ENCODE measurements at regions not wholly inside any gene's neighbourhood (a gene's known extent, or its start where the extent isn't known, plus 50 kb on each side); places are given as distances from the start of the nearest gene placed in this dataset.
A peak's percentile ranks its signal among the peaks of the same experiment; 100 is the strongest.

DNA sequence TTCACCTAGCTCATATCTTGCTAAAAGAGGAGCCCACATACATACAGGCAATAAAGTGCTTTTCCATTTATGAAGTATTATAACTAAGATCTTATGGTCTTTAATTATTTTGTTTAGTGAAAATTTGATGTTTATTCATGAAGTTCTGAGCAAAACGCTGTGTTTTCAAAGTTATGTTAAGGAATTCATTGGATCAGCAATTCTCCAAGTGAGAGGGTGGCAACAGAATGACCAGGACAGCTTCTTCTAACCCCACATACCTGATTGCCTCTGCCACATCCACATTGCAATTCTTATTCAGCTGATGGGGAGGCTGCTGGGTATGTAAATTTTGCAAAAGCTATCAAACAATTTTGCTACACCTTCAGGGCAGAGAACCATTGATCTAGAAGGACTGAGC is 116.8 kb downstream of the OGFRL1 start:
- Histone ChIP-seq H3K79me1 (ENCODE audit: low read depth, low read length) (no peaks in the 10 kb centered on the region), H3K4ac (ENCODE audit: low read length) (no peak overlapping the region), H3K4me3 (ENCODE audit: low read length in 2 of 2) (no peak overlapping the region), H2BK12ac (ENCODE audit: low read length) (no peak overlapping the region), H2AK5ac (ENCODE audit: low read depth, low read length) (no peak overlapping the region), H4K91ac (ENCODE audit: low read depth, low read length, poor library complexity) (no peak overlapping the region), H3K36me3 (replicated peaks in 1 of 2; ENCODE audit: control insufficient read depth in 2 of 2, insufficient read depth in 2 of 2, low read length in 2 of 2) (peaks cover 0 to 97% of the 10 kb centered on the region in 2 donors), H4K8ac (ENCODE audit: low read depth, low read length) (no peak overlapping the region), H2BK5ac (ENCODE audit: low read length) (no peak overlapping the region), H3K27me3 (ENCODE audit: control insufficient read depth in 3 of 3, insufficient read depth in 3 of 3, low read depth in 1 of 3, low read length in 3 of 3) (no peaks in the 10 kb centered on the region), H3K14ac (ENCODE audit: low read length) (no peak overlapping the region), H2BK120ac (ENCODE audit: low read depth, low read length) (no peak overlapping the region), H3K4me2 (ENCODE audit: insufficient read depth, low read length, poor library complexity, severe bottlenecking) (no peak overlapping the region), H2BK15ac (ENCODE audit: low read length) (no peak overlapping the region), H3K4me1 (ENCODE audit: control insufficient read depth in 2 of 2, insufficient read depth in 1 of 2, low read depth in 1 of 2, low read length in 2 of 2) (peaks cover 6 to 15% of the 10 kb centered on the region in 2 donors), H2AFZ (ENCODE audit: low read length) (no peak overlapping the region), H3K18ac (ENCODE audit: low read length) (no peak overlapping the region), H3K27ac (replicated peaks; ENCODE audit: low read length) (no peak overlapping the region), H3K23ac (ENCODE audit: low read depth, low read length, poor library complexity) (no peak overlapping the region), H3K9me3 (replicated peaks in 1 of 2; ENCODE audit: control insufficient read depth in 2 of 2, insufficient read depth in 1 of 2, low read depth in 1 of 2, low read length in 2 of 2) (peaks cover 0 to 2% of the 10 kb centered on the region in 2 donors), H3K9ac (ENCODE audit: low read depth, low read length, poor library complexity) (no peak overlapping the region)
- no CpG with 5 or more reads among the region's 1 CpG for WGBS, 2 donors (ENCODE audit: extremely low coverage in 2 of 2, insufficient read length in 2 of 2, insufficient replicate concordance in 1 of 2)
- no peak for DNase-seq (ENCODE audit: low spot score)

DNA sequence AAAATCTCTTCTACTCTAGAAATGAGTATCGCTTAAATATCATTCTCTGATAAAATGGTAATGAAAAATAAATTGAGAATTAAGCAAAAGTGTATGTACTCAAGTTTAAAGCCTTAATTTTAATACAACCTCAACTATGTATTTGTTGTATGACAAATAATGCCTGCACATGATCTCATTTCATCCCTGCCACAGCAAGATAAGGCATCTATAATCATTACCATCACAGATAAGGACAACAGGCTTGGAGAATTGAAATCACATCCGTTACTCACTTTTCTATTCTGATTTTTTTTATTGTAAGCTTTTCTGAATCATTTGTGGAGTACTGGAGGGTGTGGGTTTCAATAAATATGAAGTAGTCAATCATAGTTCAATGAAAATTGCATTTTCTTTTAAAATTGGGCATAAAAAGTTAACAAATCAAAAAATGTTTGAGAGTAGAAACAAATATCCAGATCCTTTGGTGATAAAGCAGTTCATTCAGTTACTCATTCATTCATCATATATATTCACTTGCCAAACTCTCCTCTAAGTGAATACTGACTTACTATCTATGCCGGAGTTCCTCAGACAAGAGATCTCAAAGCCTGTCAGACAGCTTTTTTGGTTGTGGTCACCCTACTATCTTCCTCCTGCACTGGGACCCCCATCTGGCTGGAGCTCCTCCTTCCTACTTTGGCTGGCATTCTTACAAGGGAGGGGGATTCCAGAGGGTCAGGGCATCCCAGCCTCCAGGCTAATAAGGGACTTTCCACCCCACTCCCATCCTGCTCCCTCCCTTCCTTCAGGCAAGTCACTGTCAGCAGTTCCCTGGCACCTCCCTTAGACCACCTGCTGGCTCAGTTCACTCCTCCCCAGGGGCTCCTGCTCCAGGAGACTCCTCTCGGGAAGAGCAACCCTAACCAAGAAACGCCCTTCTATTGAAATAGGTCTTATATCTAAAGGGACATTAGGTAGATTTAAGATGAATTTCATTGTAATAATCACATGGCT is 118.6 kb downstream of the OGFRL1 start:
- DNase-seq (ENCODE audit: low spot score) = no peak
- Histone ChIP-seq H3K4me3 (ENCODE audit: low read length in 2 of 2) (no peak overlapping the region), H3K4ac (ENCODE audit: low read length) (no peak overlapping the region), H3K27ac (replicated peaks; ENCODE audit: low read length) (no peak overlapping the region), H2BK15ac (ENCODE audit: low read length) (no peak overlapping the region), H3K36me3 (replicated peaks in 1 of 2; ENCODE audit: control insufficient read depth in 2 of 2, insufficient read depth in 2 of 2, low read length in 2 of 2) (peaks cover 2 to 98% of the 10 kb centered on the region in 2 donors), H4K8ac (ENCODE audit: low read depth, low read length) (no peak overlapping the region), H2BK12ac (ENCODE audit: low read length) (no peak overlapping the region), H3K4me2 (ENCODE audit: insufficient read depth, low read length, poor library complexity, severe bottlenecking) (peak overlapping the region; percentile 23), H2AFZ (ENCODE audit: low read length) (no peak overlapping the region), H2BK5ac (ENCODE audit: low read length) (no peak overlapping the region), H3K4me1 (ENCODE audit: control insufficient read depth in 2 of 2, insufficient read depth in 1 of 2, low read depth in 1 of 2, low read length in 2 of 2) (peaks cover 6 to 15% of the 10 kb centered on the region in 2 donors), H2BK120ac (ENCODE audit: low read depth, low read length) (no peak overlapping the region), H2AK5ac (ENCODE audit: low read depth, low read length) (no peak overlapping the region), H3K23ac (ENCODE audit: low read depth, low read length, poor library complexity) (no peak overlapping the region), H3K9ac (ENCODE audit: low read depth, low read length, poor library complexity) (no peak overlapping the region), H3K27me3 (ENCODE audit: control insufficient read depth in 3 of 3, insufficient read depth in 3 of 3, low read depth in 1 of 3, low read length in 3 of 3) (no peaks in the 10 kb centered on the region), H3K14ac (ENCODE audit: low read length) (no peak overlapping the region), H3K18ac (ENCODE audit: low read length) (no peak overlapping the region), H4K91ac (ENCODE audit: low read depth, low read length, poor library complexity) (no peak overlapping the region), H3K79me1 (ENCODE audit: low read depth, low read length) (no peaks in the 10 kb centered on the region), H3K9me3 (replicated peaks in 1 of 2; ENCODE audit: control insufficient read depth in 2 of 2, insufficient read depth in 1 of 2, low read depth in 1 of 2, low read length in 2 of 2) (peaks cover 0 to 2% of the 10 kb centered on the region in 2 donors)
- no CpG with 5 or more reads among the region's 5 CpGs for WGBS, 2 donors (ENCODE audit: extremely low coverage in 2 of 2, insufficient read length in 2 of 2, insufficient replicate concordance in 1 of 2)

DNA sequence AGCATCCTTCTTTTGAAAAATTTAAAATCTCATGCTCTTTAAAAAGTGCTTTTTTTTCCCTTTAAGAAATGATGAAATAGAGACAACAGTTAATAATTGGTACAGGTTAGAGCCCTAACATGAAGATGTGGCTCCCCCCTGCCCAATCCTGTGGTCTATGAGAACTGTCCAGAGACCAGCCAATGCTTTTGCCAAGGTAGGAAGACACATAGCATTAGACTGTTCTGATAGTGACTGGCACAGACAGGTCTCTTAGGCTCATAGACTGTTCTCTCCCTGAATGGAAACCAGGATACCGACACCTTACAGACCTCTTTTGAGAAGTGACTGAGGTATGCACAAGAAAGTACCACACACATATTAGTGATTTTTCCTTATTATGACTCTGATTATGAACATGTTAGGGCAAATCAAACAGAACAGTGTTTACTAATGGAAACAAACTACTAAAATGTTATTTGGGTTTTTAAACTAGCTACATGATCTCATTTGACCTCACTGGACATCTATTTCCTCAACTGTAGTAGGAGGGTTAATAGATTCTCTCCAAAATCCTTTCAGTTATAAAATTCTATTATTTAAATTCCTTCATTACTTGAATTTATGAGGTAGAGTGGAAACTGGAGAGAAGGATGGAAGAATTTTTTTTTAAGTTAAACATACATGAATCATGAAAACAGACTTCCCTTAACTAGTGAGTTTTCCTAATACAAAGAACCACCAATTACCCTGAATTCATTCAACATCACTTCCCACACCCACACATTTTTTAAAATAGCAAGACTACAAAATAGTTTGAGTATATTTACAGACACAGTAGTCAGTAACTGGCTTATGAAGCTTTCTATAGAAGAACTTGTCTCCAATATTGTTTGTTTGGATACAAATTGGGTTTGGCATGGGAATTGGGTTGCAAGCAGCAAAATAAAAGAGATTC is 120.4 kb downstream of the OGFRL1 start:
- Histone ChIP-seq H2AK5ac (ENCODE audit: low read depth, low read length) (no peak overlapping the region), H2BK12ac (ENCODE audit: low read length) (no peak overlapping the region), H2AFZ (ENCODE audit: low read length) (no peak overlapping the region), H4K91ac (ENCODE audit: low read depth, low read length, poor library complexity) (no peak overlapping the region), H3K4ac (ENCODE audit: low read length) (no peak overlapping the region), H3K9me3 (replicated peaks in 1 of 2; ENCODE audit: control insufficient read depth in 2 of 2, insufficient read depth in 1 of 2, low read depth in 1 of 2, low read length in 2 of 2) (peaks cover 0 to 2% of the 10 kb centered on the region in 2 donors), H4K8ac (ENCODE audit: low read depth, low read length) (no peak overlapping the region), H3K18ac (ENCODE audit: low read length) (no peak overlapping the region), H3K27me3 (ENCODE audit: control insufficient read depth in 3 of 3, insufficient read depth in 3 of 3, low read depth in 1 of 3, low read length in 3 of 3) (no peaks in the 10 kb centered on the region), H3K4me2 (ENCODE audit: insufficient read depth, low read length, poor library complexity, severe bottlenecking) (no peak overlapping the region), H3K4me1 (ENCODE audit: control insufficient read depth in 2 of 2, insufficient read depth in 1 of 2, low read depth in 1 of 2, low read length in 2 of 2) (peaks cover 8 to 14% of the 10 kb centered on the region in 2 donors), H3K14ac (ENCODE audit: low read length) (no peak overlapping the region), H2BK15ac (ENCODE audit: low read length) (no peak overlapping the region), H3K23ac (ENCODE audit: low read depth, low read length, poor library complexity) (no peak overlapping the region), H3K27ac (replicated peaks; ENCODE audit: low read length) (no peak overlapping the region), H3K4me3 (ENCODE audit: low read length in 2 of 2) (no peak overlapping the region), H3K36me3 (replicated peaks in 1 of 2; ENCODE audit: control insufficient read depth in 2 of 2, insufficient read depth in 2 of 2, low read length in 2 of 2) (peaks cover 2 to 98% of the 10 kb centered on the region in 2 donors), H2BK120ac (ENCODE audit: low read depth, low read length) (no peak overlapping the region), H3K9ac (ENCODE audit: low read depth, low read length, poor library complexity) (no peak overlapping the region), H2BK5ac (ENCODE audit: low read length) (no peak overlapping the region), H3K79me1 (ENCODE audit: low read depth, low read length) (no peaks in the 10 kb centered on the region)
- WGBS, 2 donors (ENCODE audit: extremely low coverage in 2 of 2, insufficient read length in 2 of 2, insufficient replicate concordance in 1 of 2) = no CpG with 5 or more reads among the region's 1 CpG
- no peak for DNase-seq (ENCODE audit: low spot score)
